Endothelial cell of umbilical vein (primary cell): ENCODE measurements at regions not wholly inside any gene's neighbourhood (a gene's known extent, or its start where the extent isn't known, plus 50 kb on each side); places are given as distances from the start of the nearest gene placed in this dataset.

Experiments
- BruUV-seq: library from RNA; stranded (reverse); fragments of 400-500 nt; replicated peaks from 2 replicates; lab custom pipeline; 2021; lab: Mats Ljungman, UMichigan
- CTCF ChIA-PET: fragments of 300-600, 350-600 bp; sonication (Branson Sonifier 250); formaldehyde crosslinking; loops from one replicate; lab custom pipeline; 2021; ENCODE audit warnings: antibody characterized with exemption, inconsistent platforms; lab: Charles Lee
- POLR2A ChIA-PET: fragments of 300-600, 350-600 bp; sonication (Branson Sonifier 250); formaldehyde crosslinking; loops from one replicate; lab custom pipeline; 2021; ENCODE audit warnings: antibody characterized with exemption, inconsistent platforms; lab: Charles Lee
- DNase-seq: peaks from one replicate; pipeline ENCODE4 v3.0.0-alpha.2; 2011; ENCODE audit warnings: low read depth, low spot score
- FAIRE-seq: peaks from 2 replicates; lab custom pipeline; 2011; peaks lifted over from hg19 to GRCh38; lab: Jason Lieb, UNC
- H2AFZ ChIP-seq: 2 replicates; pipeline ENCODE4 v1.6.0; 2012; ENCODE audit warnings: low read depth, low read length, control low read depth, inconsistent platforms
- H3K27ac ChIP-seq: 2 replicates; pipeline ENCODE4 v1.5.1; 2011; ENCODE audit warnings: low read depth, mild to moderate bottlenecking, control low read depth, low read length, moderate library complexity; ENCODE audit not compliant: insufficient read depth
- H3K27me3 ChIP-seq, 2 experiments: 2 replicates each; pipeline versions ENCODE4 v1.6.0 to v1.6.1; 2011; ENCODE audit warnings: low read length in 2 of 2, mixed read lengths in 1 of 2; ENCODE audit not compliant: control insufficient read depth in 2 of 2, insufficient read depth in 2 of 2
- H3K36me3 ChIP-seq, 2 experiments: 2 replicates in 1 of 2; 3 replicates in 1 of 2; pipeline ENCODE4 v1.5.1; 2011; ENCODE audit warnings: low read length in 2 of 2, mild to moderate bottlenecking in 1 of 2, moderate library complexity in 1 of 2; ENCODE audit not compliant: control insufficient read depth in 2 of 2, insufficient read depth in 2 of 2; ENCODE audit errors: extremely low read depth in 1 of 2
- H3K4me1 ChIP-seq: 3 replicates; pipeline ENCODE4 v1.5.1; 2011; ENCODE audit warnings: mild to moderate bottlenecking, low read length; ENCODE audit not compliant: control insufficient read depth, insufficient read depth; ENCODE audit errors: extremely low read depth
- H3K4me2 ChIP-seq: 2 replicates; pipeline ENCODE4 v1.6.1; 2011; ENCODE audit warnings: low read length, control low read depth, mixed read lengths; ENCODE audit not compliant: insufficient read depth
- H3K4me3 ChIP-seq, 3 experiments: fragments of 200-600 bp in 1 of 3; sonication (generic), shearing (Covaris generic) in 1 of 3; replicated peaks in 1 of 3; 2 replicates each; pipeline ENCODE4 v1.5.1; 2011 to 2016; ENCODE audit warnings: control low read depth in 3 of 3, low read length in 3 of 3, mild to moderate bottlenecking in 2 of 3, inconsistent platforms in 1 of 3, low read depth in 1 of 3, moderate library complexity in 1 of 3; ENCODE audit not compliant: insufficient read depth in 1 of 3
- H3K79me2 ChIP-seq: 2 replicates; pipeline ENCODE4 v1.6.0; 2012; ENCODE audit warnings: low read length, inconsistent platforms; ENCODE audit not compliant: control insufficient read depth, insufficient read depth
- H3K9ac ChIP-seq: replicated peaks from 2 replicates; pipeline ENCODE3; 2011; ENCODE audit warnings: low read length, control low read depth; ENCODE audit not compliant: insufficient read depth; ENCODE audit errors: extremely low read depth
- H3K9me1 ChIP-seq: replicated peaks from 3 replicates; pipeline ENCODE4 v1.6.0; 2011; ENCODE audit warnings: mild to moderate bottlenecking, low read length; ENCODE audit not compliant: control insufficient read depth, insufficient read depth; ENCODE audit errors: extremely low read depth
- H3K9me3 ChIP-seq: replicated peaks from 2 replicates; pipeline ENCODE4 v1.5.1; 2012; ENCODE audit warnings: low read length, inconsistent platforms; ENCODE audit not compliant: control insufficient read depth, insufficient read depth
- H4K20me1 ChIP-seq: replicated peaks from 2 replicates; pipeline ENCODE3; 2011; ENCODE audit warnings: mild to moderate bottlenecking, low read length; ENCODE audit not compliant: control insufficient read depth, insufficient read depth; ENCODE audit errors: extremely low read depth
- EZH2 ChIP-seq: IDR thresholded peaks from 2 replicates; pipeline ENCODE4 v1.6.1; 2012; ENCODE audit warnings: borderline replicate concordance, low read depth, mild to moderate bottlenecking, moderate library complexity, low read length, inconsistent platforms; ENCODE audit not compliant: severe bottlenecking
- FOS ChIP-seq: IDR thresholded peaks from 2 replicates; pipeline ENCODE4 v1.6.1; 2011; ENCODE audit warnings: mild to moderate bottlenecking, low read length, moderate library complexity, borderline replicate concordance; ENCODE audit not compliant: insufficient read depth
- GATA2 ChIP-seq: IDR thresholded peaks from 2 replicates; pipeline ENCODE4 v1.7.0; 2011; ENCODE audit warnings: low read depth, mild to moderate bottlenecking, moderate library complexity, mixed read lengths, low read length; ENCODE audit not compliant: insufficient read length, insufficient read depth
- JUN ChIP-seq: IDR thresholded peaks from 2 replicates; pipeline ENCODE4 v1.6.1; 2011; ENCODE audit warnings: borderline replicate concordance, low read depth; ENCODE audit not compliant: insufficient read length, insufficient read depth
- MYC ChIP-seq: IDR thresholded peaks from one replicate; pipeline ENCODE4 v1.6.1; 2011; ENCODE audit warnings: mild to moderate bottlenecking, low read depth, low read length
- POLR2A ChIP-seq: IDR thresholded peaks from 2 replicates; pipeline ENCODE4 v1.6.1; 2012; ENCODE audit warnings: low read depth, mild to moderate bottlenecking, control low read depth, low read length
- POLR2AphosphoS5 ChIP-seq: IDR thresholded peaks from 2 replicates; pipeline ENCODE4 v1.6.1; 2012; ENCODE audit warnings: low read depth, mild to moderate bottlenecking, control low read depth, low read length, moderate library complexity; ENCODE audit not compliant: insufficient read depth
- dilution Hi-C: fragments of 300-500 bp; cut with MboI; formaldehyde crosslinking; loops from one replicate; pipeline ENCODE4 v1.15.0; 2019; ENCODE audit warnings: low sequenced_read_pairs; ENCODE audit not compliant: extremely low pct_ligation_motif_present
- intact Hi-C: fragments of 100-400 bp; cut with micrococcal nuclease; formaldehyde crosslinking; loops from one replicate; pipeline ENCODE4 v1.10.0; 2022
- TF ChIP-seq, protein P1 (sequence below): IDR thresholded peaks from 2 replicates; pipeline ENCODE4 v1.6.1; 2011; ENCODE audit not compliant: insufficient read depth, insufficient read length
- TF ChIP-seq, protein P2 (sequence below), 2 donors: IDR thresholded peaks; 1 replicate in 1 of 2; 2 replicates in 1 of 2; pipeline ENCODE4 v1.5.1; 2011; ENCODE audit warnings: low read length in 2 of 2, mild to moderate bottlenecking in 2 of 2, moderate library complexity in 2 of 2, control low read depth in 1 of 2, inconsistent platforms in 1 of 2, low read depth in 1 of 2; ENCODE audit not compliant: insufficient read depth in 1 of 2; ENCODE audit errors: extremely low read depth in 1 of 2

DNA sequence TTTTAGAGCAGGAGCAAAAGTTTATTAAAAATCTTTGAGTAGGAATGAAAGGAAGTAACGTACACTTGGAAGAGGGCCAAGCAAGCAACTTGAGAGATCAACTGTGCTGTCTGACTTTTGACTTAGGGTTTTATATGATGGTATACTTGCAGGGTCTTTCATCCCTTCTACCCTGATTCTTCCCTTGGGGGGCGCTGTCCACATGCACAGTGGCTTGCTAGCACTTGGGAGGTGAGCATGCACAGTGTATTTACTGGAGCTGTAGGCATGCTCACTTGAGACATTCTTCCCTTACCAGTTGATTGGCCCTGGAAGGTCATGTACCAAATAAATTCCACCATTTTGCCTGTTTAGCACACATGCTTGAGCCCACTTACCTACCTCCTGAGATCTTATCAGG lies 1001.3 kb upstream of the ADGRL2 start:
- DNase-seq (no peak), FAIRE-seq (no peak)
- dilution Hi-C loops (no loop called here), intact Hi-C loops (no loop called here)
- no peaks in the 10 kb centered on the region for H3K27me3 ChIP-seq
- H3K27ac ChIP-seq, result no peak overlapping the region
- CTCF ChIA-PET, result no interaction called here
- H3K9ac ChIP-seq, result no peak overlapping the region
- no peak overlapping the region for H2AFZ ChIP-seq
- H3K36me3 ChIP-seq, result no peaks in the 10 kb centered on the region
- H3K9me3 ChIP-seq, result no peaks in the 10 kb centered on the region
- POLR2A ChIA-PET, result no interaction called here
- H3K4me3 ChIP-seq, result no peak overlapping the region
- BruUV-seq, result no TSS peak
- H3K4me2 ChIP-seq, result no peak overlapping the region
- H3K4me1 ChIP-seq, result no peaks in the 10 kb centered on the region
- H4K20me1 ChIP-seq, result no peaks in the 10 kb centered on the region
- TF ChIP-seq, protein P1, sequence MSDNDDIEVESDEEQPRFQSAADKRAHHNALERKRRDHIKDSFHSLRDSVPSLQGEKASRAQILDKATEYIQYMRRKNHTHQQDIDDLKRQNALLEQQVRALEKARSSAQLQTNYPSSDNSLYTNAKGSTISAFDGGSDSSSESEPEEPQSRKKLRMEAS, result no peak
- no peak for TF ChIP-seq POLR2A
- TF ChIP-seq MYC, result no peak
- TF ChIP-seq FOS, result no peak
- TF ChIP-seq EZH2, result no peak
- TF ChIP-seq POLR2AphosphoS5, result no peak
- no peak for TF ChIP-seq JUN
- no peak for TF ChIP-seq GATA2
- TF ChIP-seq, protein P2, sequence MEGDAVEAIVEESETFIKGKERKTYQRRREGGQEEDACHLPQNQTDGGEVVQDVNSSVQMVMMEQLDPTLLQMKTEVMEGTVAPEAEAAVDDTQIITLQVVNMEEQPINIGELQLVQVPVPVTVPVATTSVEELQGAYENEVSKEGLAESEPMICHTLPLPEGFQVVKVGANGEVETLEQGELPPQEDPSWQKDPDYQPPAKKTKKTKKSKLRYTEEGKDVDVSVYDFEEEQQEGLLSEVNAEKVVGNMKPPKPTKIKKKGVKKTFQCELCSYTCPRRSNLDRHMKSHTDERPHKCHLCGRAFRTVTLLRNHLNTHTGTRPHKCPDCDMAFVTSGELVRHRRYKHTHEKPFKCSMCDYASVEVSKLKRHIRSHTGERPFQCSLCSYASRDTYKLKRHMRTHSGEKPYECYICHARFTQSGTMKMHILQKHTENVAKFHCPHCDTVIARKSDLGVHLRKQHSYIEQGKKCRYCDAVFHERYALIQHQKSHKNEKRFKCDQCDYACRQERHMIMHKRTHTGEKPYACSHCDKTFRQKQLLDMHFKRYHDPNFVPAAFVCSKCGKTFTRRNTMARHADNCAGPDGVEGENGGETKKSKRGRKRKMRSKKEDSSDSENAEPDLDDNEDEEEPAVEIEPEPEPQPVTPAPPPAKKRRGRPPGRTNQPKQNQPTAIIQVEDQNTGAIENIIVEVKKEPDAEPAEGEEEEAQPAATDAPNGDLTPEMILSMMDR (IDR thresholded peaks at IDR 0.05; ENCODE audit: extremely low read depth in 1 of 2, insufficient read depth in 1 of 2, low read depth in 1 of 2, low read length in 2 of 2), result no peak
- no peaks in the 10 kb centered on the region for H3K9me1 ChIP-seq
- no peaks in the 10 kb centered on the region for H3K79me2 ChIP-seq
